ENCODE measurements at regions not wholly inside any gene's neighbourhood (a gene's known extent, or its start where the extent isn't known, plus 50 kb on each side); places are given as distances from the start of the nearest gene placed in this dataset.

- Histone ChIP-seq H3K4me3 (replicated peaks in 1 of 3; ENCODE audit: insufficient read depth in 1 of 3, low read depth in 2 of 3, low read length in 3 of 3) (no peak overlapping the region), H3K9ac (ENCODE audit: insufficient read depth, low read depth, low read length) (no peak overlapping the region), H2AFZ (ENCODE audit: low read length) (no peak overlapping the region), H3K36me3 (replicated peaks in 1 of 2; ENCODE audit: control insufficient read depth in 1 of 2, insufficient read depth in 2 of 2, low read length in 2 of 2) (no peaks in the 10 kb centered on the region), H3K9me3 (ENCODE audit: low read length) (no peaks in the 10 kb centered on the region), H4K20me1 (ENCODE audit: insufficient read depth, low read length) (no peaks in the 10 kb centered on the region), H3K79me2 (ENCODE audit: insufficient read depth, low read length) (no peaks in the 10 kb centered on the region), H3K27me3 (ENCODE audit: control insufficient read depth in 1 of 2, insufficient read depth in 2 of 2, low read length in 2 of 2) (peaks cover 2% of the 10 kb centered on the region in 2 experiments; a peak in 3 of 5 replicates), H3K4me2 (ENCODE audit: low read depth, low read length) (no peak overlapping the region), H3K4me1 (ENCODE audit: insufficient read depth, low read length) (peaks cover 14% of the 10 kb centered on the region), H3K27ac (ENCODE audit: extremely low read length, insufficient read depth, low read length) (no peak overlapping the region)
- DNase-seq (ENCODE audit: low spot score) (no peak), FAIRE-seq (no peak), ATAC-seq (no peak)
- ChIA-PET POLR2A (no interaction called here), CTCF (ENCODE audit: low intra/inter-chr PET ratio, low total read pairs) (no interaction called here)
- in situ Hi-C loops (cut with HindIII; ENCODE audit: extremely low pct_ligation_motif_present, low pct_unique_long_range_greater_than_20kb) = no loop called here
- intact Hi-C loops (cut with micrococcal nuclease; ENCODE audit: unreplicated experiment) = no loop called here
- WGBS (ENCODE audit: low lambda C conversion rate) = 0% methylated on average over 1 of the region's 5 CpGs
- no TSS peak for BruUV-seq (replicated peaks)
- TF ChIP-seq ZNF275 (CRISPR knock-in tag; IDR thresholded peaks at IDR 0.05; ENCODE audit: borderline replicate concordance) (no peak), REL (CRISPR knock-in tag; conservative IDR thresholded peaks at IDR 0.05) (no peak), SMAD3 (CRISPR knock-in tag; IDR thresholded peaks at IDR 0.05) (no peak)
These were observed 264.3 kb downstream of the PTPRU start for GRCh38 chr1:29500651-29501050.

GRCh38 chr1:29500041-29500440 is 263.7 kb downstream of the PTPRU start:
- ATAC-seq = no peak
- no peak for FAIRE-seq
- no peaks in the 10 kb centered on the region for H3K9me3 ChIP-seq (ENCODE audit: low read length)
- no TSS peak for BruUV-seq (replicated peaks)
- no peak overlapping the region for H3K4me2 ChIP-seq (ENCODE audit: low read depth, low read length)
- ChIA-PET CTCF (ENCODE audit: low intra/inter-chr PET ratio, low total read pairs) (no interaction called here), POLR2A (no interaction called here)
- no peak overlapping the region for H3K9ac ChIP-seq (ENCODE audit: insufficient read depth, low read depth, low read length)
- intact Hi-C loops (cut with micrococcal nuclease; ENCODE audit: unreplicated experiment) = no loop called here
- peaks cover 14% of the 10 kb centered on the region for H3K4me1 ChIP-seq (ENCODE audit: insufficient read depth, low read length)
- no peak overlapping the region for H3K27ac ChIP-seq (ENCODE audit: extremely low read length, insufficient read depth, low read length)
- H3K79me2 ChIP-seq (ENCODE audit: insufficient read depth, low read length) = no peaks in the 10 kb centered on the region
- H2AFZ ChIP-seq (ENCODE audit: low read length) = no peak overlapping the region
- in situ Hi-C loops (cut with HindIII; ENCODE audit: extremely low pct_ligation_motif_present, low pct_unique_long_range_greater_than_20kb) = no loop called here
- no peak overlapping the region for H3K4me3 ChIP-seq (replicated peaks in 1 of 3; ENCODE audit: insufficient read depth in 1 of 3, low read depth in 2 of 3, low read length in 3 of 3)
- no peak for DNase-seq (ENCODE audit: low spot score)
- no peaks in the 10 kb centered on the region for H4K20me1 ChIP-seq (ENCODE audit: insufficient read depth, low read length)
- H3K36me3 ChIP-seq (replicated peaks in 1 of 2; ENCODE audit: control insufficient read depth in 1 of 2, insufficient read depth in 2 of 2, low read length in 2 of 2) = no peaks in the 10 kb centered on the region
- H3K27me3 ChIP-seq (ENCODE audit: control insufficient read depth in 1 of 2, insufficient read depth in 2 of 2, low read length in 2 of 2) = peaks cover 2% of the 10 kb centered on the region in 2 experiments; a peak in 3 of 5 replicates
- WGBS (ENCODE audit: low lambda C conversion rate) = 19% methylated on average over 7 of the region's 9 CpGs
- no peak for TF ChIP-seq PLRG1 (conservative IDR thresholded peaks at IDR 0.05)
- no peak for TF ChIP-seq NFIC (IDR thresholded peaks at IDR 0.05; ENCODE audit: low read length)
- TF ChIP-seq ZBTB33 (CRISPR knock-in tag; IDR thresholded peaks at IDR 0.05) = no peak
- no peak for TF ChIP-seq ZNF75D (CRISPR knock-in tag; IDR thresholded peaks at IDR 0.05; ENCODE audit: borderline replicate concordance)
- no peak for TF ChIP-seq JUN (CRISPR knock-in tag; IDR thresholded peaks at IDR 0.05)
- TF ChIP-seq MXD1 (CRISPR knock-in tag; IDR thresholded peaks at IDR 0.05) = no peak
- TF ChIP-seq PCBP1 (IDR thresholded peaks at IDR 0.05; ENCODE audit: borderline replicate concordance, low read depth, low read length) = no peak
- TF ChIP-seq DRAP1 (CRISPR knock-in tag; IDR thresholded peaks at IDR 0.05) = no peak
- TF ChIP-seq HBP1 (CRISPR knock-in tag; IDR thresholded peaks at IDR 0.05; ENCODE audit: low read depth) = no peak
- TF ChIP-seq HNRNPH1 (optimal IDR thresholded peaks at IDR 0.05; ENCODE audit: low read depth, low read length) = no peak
- no peak for TF ChIP-seq ZNF782 (CRISPR knock-in tag; IDR thresholded peaks at IDR 0.05; ENCODE audit: borderline replicate concordance)
